ENCODE measurements at regions not wholly inside any gene's neighbourhood (a gene's known extent, or its start where the extent isn't known, plus 50 kb on each side); places are given as distances from the start of the nearest gene placed in this dataset.

GRCh38 chr5:17094830-17095229 is 122.6 kb upstream of the BASP1 start:
- TF ChIP-seq TARDBP (IDR thresholded peaks at IDR 0.05) = no peak
- no peak for TF ChIP-seq FOXA1 (IDR thresholded peaks at IDR 0.05)
- no peak for TF ChIP-seq BHLHE40 (IDR thresholded peaks at IDR 0.05; ENCODE audit: borderline replicate concordance)
- TF ChIP-seq FOXM1 (IDR thresholded peaks at IDR 0.05; ENCODE audit: borderline replicate concordance) = no peak
- no peak for TF ChIP-seq ARNT (IDR thresholded peaks at IDR 0.05)
- TF ChIP-seq LEF1 (IDR thresholded peaks at IDR 0.05; ENCODE audit: borderline replicate concordance) = no peak
- no peak for TF ChIP-seq SP1 (IDR thresholded peaks at IDR 0.05)
- TF ChIP-seq HDGF (IDR thresholded peaks at IDR 0.05; ENCODE audit: borderline replicate concordance) = no peak
- TF ChIP-seq L3MBTL2 (conservative IDR thresholded peaks at IDR 0.05) = no peak
- no peak for TF ChIP-seq SUZ12 (IDR thresholded peaks at IDR 0.05)
- no peak for TF ChIP-seq CTBP1 (IDR thresholded peaks at IDR 0.05; ENCODE audit: borderline replicate concordance)
- no peak for TF ChIP-seq NFRKB (IDR thresholded peaks at IDR 0.05)
- TF ChIP-seq ELF4 (IDR thresholded peaks at IDR 0.05) = no peak

Measured in HEK293T (cell line).